ENCODE measurements at regions not wholly inside any gene's neighbourhood (a gene's known extent, or its start where the extent isn't known, plus 50 kb on each side); places are given as distances from the start of the nearest gene placed in this dataset.

DNA sequence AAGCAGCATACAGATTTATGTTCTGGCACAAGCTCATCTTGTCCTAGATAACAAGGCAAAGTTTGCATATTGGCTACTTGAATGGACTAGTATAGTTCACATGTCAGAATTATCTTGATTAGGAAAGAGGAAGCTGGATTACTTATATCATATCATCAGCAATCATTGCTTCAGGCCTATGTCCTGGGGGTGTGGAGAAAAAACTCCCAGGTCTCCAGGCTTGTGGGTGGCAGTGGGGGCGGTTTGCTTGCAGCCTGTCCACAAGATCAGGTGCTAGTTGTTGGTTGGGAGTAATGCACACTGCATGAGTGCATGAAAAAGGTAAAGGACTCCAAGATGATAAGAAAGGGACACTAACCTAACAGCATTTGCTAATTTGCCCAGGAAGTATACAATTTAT, 326.4 kb upstream of the PDE4D start:
- H3K4me3 ChIP-seq (ENCODE audit: low read depth, low read length): no peak overlapping the region
- TF ChIP-seq, protein P1, sequence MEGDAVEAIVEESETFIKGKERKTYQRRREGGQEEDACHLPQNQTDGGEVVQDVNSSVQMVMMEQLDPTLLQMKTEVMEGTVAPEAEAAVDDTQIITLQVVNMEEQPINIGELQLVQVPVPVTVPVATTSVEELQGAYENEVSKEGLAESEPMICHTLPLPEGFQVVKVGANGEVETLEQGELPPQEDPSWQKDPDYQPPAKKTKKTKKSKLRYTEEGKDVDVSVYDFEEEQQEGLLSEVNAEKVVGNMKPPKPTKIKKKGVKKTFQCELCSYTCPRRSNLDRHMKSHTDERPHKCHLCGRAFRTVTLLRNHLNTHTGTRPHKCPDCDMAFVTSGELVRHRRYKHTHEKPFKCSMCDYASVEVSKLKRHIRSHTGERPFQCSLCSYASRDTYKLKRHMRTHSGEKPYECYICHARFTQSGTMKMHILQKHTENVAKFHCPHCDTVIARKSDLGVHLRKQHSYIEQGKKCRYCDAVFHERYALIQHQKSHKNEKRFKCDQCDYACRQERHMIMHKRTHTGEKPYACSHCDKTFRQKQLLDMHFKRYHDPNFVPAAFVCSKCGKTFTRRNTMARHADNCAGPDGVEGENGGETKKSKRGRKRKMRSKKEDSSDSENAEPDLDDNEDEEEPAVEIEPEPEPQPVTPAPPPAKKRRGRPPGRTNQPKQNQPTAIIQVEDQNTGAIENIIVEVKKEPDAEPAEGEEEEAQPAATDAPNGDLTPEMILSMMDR (conservative IDR thresholded peaks at IDR 0.05; ENCODE audit: low read depth, low read length): no peak
- DNase-seq (ENCODE audit: low read depth): no peak

DNA sequence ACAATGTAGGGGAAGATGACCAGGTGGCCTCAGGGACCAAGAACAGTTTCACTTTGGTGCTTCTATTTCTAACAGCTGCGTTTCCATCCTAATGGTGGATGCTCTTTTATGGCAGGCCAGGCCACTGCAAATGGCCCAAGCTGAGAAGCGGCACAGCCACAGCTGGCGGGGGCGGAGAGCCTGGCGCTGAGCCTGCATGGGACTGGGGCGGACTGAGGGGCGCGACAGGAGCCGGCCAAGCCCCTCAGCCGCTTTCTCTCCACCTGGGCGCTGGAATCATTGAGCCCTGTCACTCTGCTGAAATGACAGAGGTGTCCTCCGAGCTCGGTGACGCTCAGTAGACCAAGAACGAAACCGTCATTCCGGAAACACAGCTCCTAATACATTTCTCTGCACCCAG, 317.3 kb upstream of the PDE4D start:
- no peak for DNase-seq (ENCODE audit: low read depth)
- H3K4me3 ChIP-seq (ENCODE audit: low read depth, low read length): peak overlapping the region; percentile 29
- TF ChIP-seq, protein P1 (conservative IDR thresholded peaks at IDR 0.05; ENCODE audit: low read depth, low read length): no peak

DNA sequence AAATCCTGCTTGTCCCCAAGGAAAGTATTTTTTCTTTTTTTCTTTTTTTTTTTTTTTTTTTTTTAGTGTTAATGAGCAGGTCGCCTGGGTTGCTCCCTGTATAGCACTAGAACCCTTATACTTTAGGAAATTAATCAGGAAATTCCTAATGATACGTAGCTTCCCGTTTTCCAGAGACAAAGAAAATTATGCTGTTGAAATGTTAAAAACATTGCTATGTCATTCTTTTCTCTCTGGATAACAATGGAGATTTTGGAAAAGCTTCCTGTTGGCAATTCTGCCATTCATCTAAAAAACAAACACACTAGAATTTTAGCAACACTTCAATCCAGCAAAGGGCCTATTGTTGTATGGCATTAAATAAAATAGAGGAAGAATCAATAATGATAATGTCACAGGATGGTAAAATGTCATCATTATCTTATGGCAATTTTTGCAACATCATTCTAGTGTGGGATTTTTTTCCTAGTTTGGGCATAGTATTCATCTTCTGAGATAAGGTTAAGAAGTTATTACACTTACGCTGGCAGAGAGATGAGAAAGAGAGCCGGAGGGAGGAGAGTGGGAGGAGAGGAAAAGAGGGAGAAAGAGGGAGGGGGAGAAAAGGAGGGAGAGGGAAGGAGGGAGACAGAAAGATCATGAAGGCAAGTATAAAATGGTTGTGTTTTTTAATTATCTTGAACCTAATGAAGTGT, 315.8 kb upstream of the PDE4D start:
- DNase-seq (ENCODE audit: low read depth): no peak
- no peak overlapping the region for H3K4me3 ChIP-seq (ENCODE audit: low read depth, low read length)
- TF ChIP-seq, protein P1 (conservative IDR thresholded peaks at IDR 0.05; ENCODE audit: low read depth, low read length): no peak

DNA sequence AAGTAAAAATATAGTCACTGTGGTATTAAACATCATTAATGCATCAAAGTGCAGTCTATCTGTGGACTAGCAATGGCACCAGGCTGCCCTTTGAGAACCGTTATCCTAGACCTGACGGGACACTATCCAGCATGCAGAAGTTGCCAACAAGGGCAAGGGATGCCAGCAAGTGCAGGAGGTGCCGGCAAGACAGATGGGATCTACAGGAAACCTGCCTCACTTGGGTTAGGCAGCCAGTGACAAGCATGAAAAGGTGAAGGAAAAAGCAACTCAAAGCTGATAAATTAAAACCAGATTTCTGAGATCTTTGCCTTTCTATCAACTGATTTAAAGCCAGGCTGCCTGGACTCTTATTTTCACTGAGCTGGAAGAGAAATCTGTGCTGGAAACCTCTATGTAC, 315.2 kb upstream of the PDE4D start:
- DNase-seq (ENCODE audit: low read depth): no peak
- TF ChIP-seq, protein P1 (conservative IDR thresholded peaks at IDR 0.05; ENCODE audit: low read depth, low read length): no peak
- no peak overlapping the region for H3K4me3 ChIP-seq (ENCODE audit: low read depth, low read length)

DNA sequence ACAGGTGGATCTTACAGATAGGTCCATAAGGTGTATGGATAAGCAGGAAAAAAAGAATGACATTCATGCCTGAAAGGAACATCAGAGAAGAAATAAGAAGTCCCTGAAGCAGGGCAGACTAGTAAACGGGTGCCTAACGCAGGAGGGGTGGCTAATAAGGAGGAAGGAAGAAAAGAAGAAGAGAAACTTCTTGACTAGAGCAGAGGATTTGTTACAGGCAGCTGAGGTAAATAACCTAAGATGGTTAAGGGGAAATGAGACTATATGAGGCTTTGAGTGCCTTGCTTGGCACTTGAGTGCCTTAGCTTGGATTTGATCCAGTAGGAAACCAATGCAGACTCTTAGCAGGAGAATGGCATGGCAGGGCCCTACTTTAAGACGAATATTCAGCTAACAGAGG, 313.5 kb upstream of the PDE4D start:
- DNase-seq (ENCODE audit: low read depth): no peak
- H3K4me3 ChIP-seq (ENCODE audit: low read depth, low read length): no peak overlapping the region
- TF ChIP-seq, protein P1 (conservative IDR thresholded peaks at IDR 0.05; ENCODE audit: low read depth, low read length): no peak

DNA sequence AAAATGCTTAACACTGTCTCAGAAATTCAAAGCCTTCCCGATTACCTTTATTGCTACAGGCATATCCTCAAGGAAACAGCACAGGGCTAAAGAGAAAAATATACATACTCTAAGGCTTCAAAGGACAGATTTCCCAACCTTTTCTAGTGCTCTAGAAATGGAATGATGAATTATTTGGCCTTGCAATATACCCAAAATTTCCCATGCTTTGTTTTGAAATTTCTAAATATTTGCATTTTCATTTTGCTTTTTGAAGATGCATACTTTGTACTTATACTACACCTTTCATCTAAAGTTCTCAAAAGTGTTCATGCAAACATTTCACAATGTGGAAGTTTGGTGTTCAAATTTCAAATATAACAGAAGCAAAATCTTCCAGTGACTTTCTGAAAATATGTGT, 312.7 kb upstream of the PDE4D start:
- no peak for DNase-seq (ENCODE audit: low read depth)
- H3K4me3 ChIP-seq (ENCODE audit: low read depth, low read length): no peak overlapping the region
- TF ChIP-seq, protein P1 (conservative IDR thresholded peaks at IDR 0.05; ENCODE audit: low read depth, low read length): no peak

DNA sequence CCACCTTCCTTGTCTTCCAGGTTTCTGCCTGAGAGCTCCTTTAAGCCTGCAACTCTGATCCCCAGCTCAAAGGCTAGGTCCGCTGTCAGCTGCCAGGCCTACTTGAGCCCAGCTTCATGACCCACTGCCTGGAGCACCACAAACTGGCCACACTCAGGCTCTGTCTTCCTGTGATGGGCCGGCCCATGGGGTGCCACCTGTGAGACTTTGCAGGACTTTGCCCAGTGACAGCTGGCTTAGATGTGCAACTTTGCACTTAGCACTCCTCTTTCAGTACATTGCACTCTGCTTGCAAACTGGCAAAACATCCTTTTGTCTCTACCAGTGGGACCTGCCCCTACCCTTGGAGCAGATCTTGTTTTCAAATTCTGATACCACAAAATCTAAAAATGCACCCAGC, 311.5 kb upstream of the PDE4D start:
- TF ChIP-seq, protein P1 (conservative IDR thresholded peaks at IDR 0.05; ENCODE audit: low read depth, low read length): no peak
- H3K4me3 ChIP-seq (ENCODE audit: low read depth, low read length): no peak overlapping the region
- no peak for DNase-seq (ENCODE audit: low read depth)

Measured in choroid plexus epithelial cell (primary cell).